CD4-positive, alpha-beta T cell treated with Interleukin-6 at 100 ng/mL for 8 hours (primary cell): ENCODE measurements at regions not wholly inside any gene's neighbourhood (a gene's known extent, or its start where the extent isn't known, plus 50 kb on each side); places are given as distances from the start of the nearest gene placed in this dataset.

Experiments
- DNase-seq: peaks from one replicate; pipeline ENCODE4 v3.0.0-alpha.2; 2020; ENCODE audit warnings: mixed read lengths, low spot score

DNA sequence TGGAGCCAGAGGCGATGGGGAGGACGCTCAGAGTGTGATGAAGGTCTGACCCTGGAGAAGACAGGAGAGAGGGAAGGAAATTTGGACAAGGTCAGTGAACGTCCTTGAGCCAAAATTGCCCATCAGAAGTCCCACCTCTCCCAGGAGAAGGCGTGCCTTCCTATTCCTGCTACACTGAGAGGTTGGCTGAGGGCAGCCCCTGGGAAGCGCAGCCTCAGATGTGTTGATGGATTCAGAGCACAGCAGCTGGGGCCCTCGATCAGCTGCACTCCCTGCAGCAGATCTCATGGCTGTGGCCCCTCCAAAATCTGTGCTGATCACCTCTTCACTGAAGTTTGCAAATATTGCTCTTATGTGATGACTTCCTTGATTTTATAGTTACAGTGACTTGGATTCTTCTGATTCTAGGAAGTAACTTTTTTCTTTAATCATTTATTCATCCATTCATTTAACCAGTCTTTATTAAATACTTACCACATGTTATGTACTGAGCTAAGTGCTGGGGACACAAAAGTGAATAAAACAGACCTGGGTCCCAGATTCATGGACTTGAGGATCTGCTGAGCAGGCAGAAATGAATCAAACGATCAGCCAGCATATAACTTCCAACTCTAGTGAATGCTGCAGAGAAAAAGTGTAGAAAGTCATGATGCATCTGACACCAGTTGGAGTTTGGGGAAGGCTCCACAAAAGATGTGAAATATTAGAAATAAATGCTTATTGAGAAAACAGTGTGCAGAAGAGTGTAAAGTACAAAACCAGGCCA is 69.6 kb upstream of the ARMC2 start:
- no peak for DNase-seq

GRCh38 chr6:108779536-108780275 is 68.5 kb upstream of the ARMC2 start:
- no peak for DNase-seq

- no peak for DNase-seq
Observed at GRCh38 chr6:108780784-108781183, 67.4 kb upstream of the ARMC2 start.

DNA sequence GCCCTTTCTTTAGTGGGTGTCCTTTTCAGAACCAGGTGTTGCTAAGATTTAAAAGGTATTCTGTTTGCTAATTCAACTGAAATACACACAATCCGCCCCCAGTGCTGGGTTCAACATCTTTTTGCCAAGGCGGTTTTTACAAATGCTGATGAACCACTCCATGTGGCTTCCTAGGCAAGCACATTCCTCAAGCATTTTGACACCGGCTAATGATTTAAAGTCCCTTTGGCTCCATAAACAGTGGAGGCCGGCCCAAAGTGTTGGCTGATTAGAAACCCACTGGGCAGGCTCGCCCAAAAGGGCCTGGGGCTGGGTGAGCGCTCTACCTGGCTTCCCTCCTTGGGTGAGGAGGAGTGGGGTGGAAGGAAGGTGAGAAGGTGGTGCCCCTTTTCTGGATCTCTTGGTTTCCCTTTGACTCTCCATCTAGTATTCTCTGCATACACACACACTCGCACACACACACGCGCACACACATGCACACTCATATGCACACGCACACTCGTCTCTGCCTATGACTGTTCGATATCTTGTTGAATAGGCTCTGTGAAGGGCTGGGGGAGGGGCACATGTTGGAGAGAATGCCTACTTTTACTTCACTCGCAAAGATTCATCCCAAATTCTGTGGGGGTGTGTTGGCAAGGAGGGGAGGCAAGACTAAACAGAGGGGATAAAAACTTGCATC is 66.7 kb upstream of the ARMC2 start:
- DNase-seq = no peak

DNA sequence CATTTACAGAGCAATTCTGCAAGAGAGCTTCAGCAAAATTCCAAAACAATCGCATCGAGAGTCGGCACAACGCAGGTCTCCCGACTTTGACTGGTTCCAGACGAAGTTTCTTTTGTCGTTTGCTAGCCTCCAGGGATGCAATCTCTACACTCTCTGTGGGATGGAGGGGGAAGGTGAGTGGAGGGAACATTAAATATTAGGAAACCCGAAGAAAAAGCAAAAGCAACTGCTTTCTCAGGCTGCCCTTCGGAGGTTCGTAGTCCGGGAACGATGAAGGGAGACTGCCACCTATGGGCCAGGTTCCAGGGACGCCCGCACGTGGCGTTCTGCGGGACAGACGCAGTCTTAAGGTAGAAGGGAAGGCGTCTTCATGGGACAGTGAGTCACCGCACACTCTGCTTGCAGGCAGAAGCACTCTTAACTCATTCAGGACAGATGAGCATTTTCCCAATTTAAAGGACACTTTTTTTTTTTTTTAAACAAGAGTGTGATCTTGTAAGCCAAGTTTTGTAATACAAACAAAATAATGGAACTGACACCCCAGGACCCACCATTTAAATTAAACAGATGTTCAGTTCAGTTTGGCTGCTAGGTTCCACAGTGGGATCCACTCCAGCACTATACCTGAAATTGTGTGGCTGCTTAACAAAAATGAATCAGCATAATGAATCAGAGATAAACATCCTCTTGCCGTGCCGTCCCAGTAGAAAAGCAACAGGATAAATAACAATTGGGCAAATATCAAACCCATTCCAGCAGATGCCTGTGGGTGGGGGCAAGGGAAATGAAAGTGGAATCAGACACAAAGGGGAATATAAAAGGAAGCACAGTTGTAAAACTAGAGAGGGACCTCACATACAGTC is 65.8 kb upstream of the ARMC2 start:
- peak; percentile 78 for DNase-seq

- no peak for DNase-seq
Observed at GRCh38 chr6:108785653-108786052, 62.6 kb upstream of the ARMC2 start.

GRCh38 chr6:108788416-108788815 is 59.8 kb upstream of the ARMC2 start:
- DNase-seq = no peak

DNA sequence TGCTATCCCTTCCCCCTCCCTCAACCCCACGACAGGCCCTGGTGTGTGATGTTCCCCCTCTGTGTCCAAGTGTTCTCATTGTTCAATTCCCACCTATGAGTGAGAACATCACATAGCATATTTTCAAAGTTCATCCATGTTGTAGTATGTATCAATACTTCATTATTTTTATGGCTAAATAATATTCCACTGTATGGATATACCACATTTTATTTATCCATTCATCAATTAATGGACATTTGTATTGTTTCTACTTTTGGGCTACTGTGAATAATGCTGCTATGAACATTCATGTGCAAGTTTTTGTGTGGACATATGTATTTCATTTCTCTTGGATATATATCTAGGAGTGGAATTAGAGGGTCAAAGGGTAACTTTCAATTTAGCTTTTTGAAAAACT is 58.7 kb upstream of the ARMC2 start:
- DNase-seq = no peak

DNA sequence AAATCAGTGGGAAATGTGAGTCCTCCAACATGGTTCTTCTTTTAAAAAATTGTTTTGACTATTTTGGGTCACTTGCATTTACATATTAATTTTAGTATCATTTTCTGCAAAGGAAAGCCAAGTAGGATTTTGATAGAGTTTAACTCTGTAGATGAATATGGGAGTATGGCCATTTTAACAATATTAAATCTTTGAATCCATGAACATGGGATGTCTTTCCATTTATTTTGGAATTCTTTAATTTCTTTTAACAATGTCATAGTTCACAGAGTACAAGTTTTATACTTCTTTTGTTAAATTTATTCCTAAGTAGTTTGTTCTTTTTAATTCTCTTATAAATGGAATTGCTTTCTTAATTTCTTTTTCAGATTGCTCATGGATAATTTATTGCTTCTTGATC is 56.5 kb upstream of the ARMC2 start:
- DNase-seq = no peak

- DNase-seq = no peak
Observed at GRCh38 chr6:108793516-108794251, 54.5 kb upstream of the ARMC2 start.

DNA sequence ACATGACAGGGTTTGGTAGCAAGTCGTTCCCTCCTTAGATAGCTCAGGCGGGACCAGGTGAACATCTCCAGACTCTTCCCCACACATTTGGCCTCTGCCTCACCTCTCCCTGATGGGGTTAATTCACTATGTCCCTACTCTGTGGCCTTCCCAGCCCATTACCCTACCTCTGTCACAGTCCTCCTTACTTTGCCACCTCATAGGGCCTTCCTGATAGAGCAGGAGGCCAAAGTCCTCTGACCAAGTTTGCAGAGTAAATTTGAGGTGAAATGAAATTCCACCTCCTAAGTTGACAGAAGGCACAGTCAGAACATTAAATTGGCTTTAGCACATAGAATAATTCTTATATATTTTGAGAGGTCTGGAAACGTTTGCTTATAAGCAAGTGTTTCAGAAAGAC is 53.1 kb upstream of the ARMC2 start:
- no peak for DNase-seq

GRCh38 chr6:108795814-108796213 is 52.4 kb upstream of the ARMC2 start:
- DNase-seq = no peak

GRCh38 chr6:108796875-108797274 is 51.3 kb upstream of the ARMC2 start:
- DNase-seq = no peak

- DNase-seq = no peak
Observed at GRCh38 chr6:108797951-108798669, 50.1 kb upstream of the ARMC2 start.
